Left renal pelvis (tissue), 4 donors: ENCODE measurements at regions not wholly inside any gene's neighbourhood (a gene's known extent, or its start where the extent isn't known, plus 50 kb on each side); places are given as distances from the start of the nearest gene placed in this dataset.
"Not testable (repeated sequence)": the region's sequence is repeated elsewhere in the genome, so short reads cannot be mapped to it uniquely, and the experiment has no call there.

ENCODE experiments used
- DNase-seq, 4 donors: peaks; one replicate each; pipeline ENCODE4 v3.0.0-alpha.2; 2013; ENCODE audit warnings: low read depth in 4 of 4, low spot score in 3 of 4

GRCh38 chr20:48448666-48449600, 378.9 kb downstream of the PREX1 start:
- DNase-seq = no peak

- DNase-seq = no peak
These were observed 380.3 kb downstream of the PREX1 start for GRCh38 chr20:48447456-48447855.

- no peak for DNase-seq
These were observed 382.0 kb downstream of the PREX1 start for GRCh38 chr20:48445827-48446226.

GRCh38 chr20:48444249-48444648, 383.6 kb downstream of the PREX1 start:
- no peak for DNase-seq

GRCh38 chr20:48440916-48441315, 386.9 kb downstream of the PREX1 start:
- no peak for DNase-seq

GRCh38 chr20:48440261-48440660, 387.5 kb downstream of the PREX1 start:
- DNase-seq = not testable (repeated sequence)

GRCh38 chr20:48437146-48437545, 390.7 kb downstream of the PREX1 start:
- no peak for DNase-seq

GRCh38 chr20:48436609-48437008, 391.2 kb downstream of the PREX1 start:
- not testable (repeated sequence) for DNase-seq

- DNase-seq = no peak
These were observed 394.6 kb downstream of the PREX1 start for GRCh38 chr20:48433178-48433577.

- no peak for DNase-seq
These were observed 395.3 kb downstream of the PREX1 start for GRCh38 chr20:48432494-48432832.

GRCh38 chr20:48431653-48432493, 395.9 kb downstream of the PREX1 start:
- DNase-seq = no peak

GRCh38 chr20:48426630-48427029, 401.2 kb downstream of the PREX1 start:
- DNase-seq = no peak

GRCh38 chr20:48425817-48426612, 401.8 kb downstream of the PREX1 start:
- no peak for DNase-seq

GRCh38 chr20:48425321-48425720, 402.5 kb downstream of the PREX1 start:
- no peak for DNase-seq

- no peak for DNase-seq
These were observed 405.4 kb downstream of the PREX1 start for GRCh38 chr20:48422242-48422960.

GRCh38 chr20:48421547-48421946, 406.3 kb downstream of the PREX1 start:
- no peak for DNase-seq

GRCh38 chr20:48420176-48420575, 407.6 kb downstream of the PREX1 start:
- DNase-seq = no peak

GRCh38 chr20:48419173-48419572, 408.6 kb downstream of the PREX1 start:
- DNase-seq = no peak

- no peak for DNase-seq
These were observed 411.8 kb downstream of the PREX1 start for GRCh38 chr20:48416002-48416401.

- no peak for DNase-seq
These were observed 413.0 kb downstream of the PREX1 start for GRCh38 chr20:48414786-48415185.
